ENCODE measurements at regions not wholly inside any gene's neighbourhood (a gene's known extent, or its start where the extent isn't known, plus 50 kb on each side); places are given as distances from the start of the nearest gene placed in this dataset.

- no peak for TF ChIP-seq CTCF (IDR thresholded peaks at IDR 0.05)
- TF ChIP-seq POLR2A (IDR thresholded peaks at IDR 0.05), result no peak
These were observed 145.6 kb downstream of the DLL1 start for GRCh38 chr6:170145272-170145592.
